PC-3 (cell line): ENCODE measurements at regions not wholly inside any gene's neighbourhood (a gene's known extent, or its start where the extent isn't known, plus 50 kb on each side); places are given as distances from the start of the nearest gene placed in this dataset.

ENCODE experiments used
- EZH2 ChIP-seq: fragments of 300-600 bp; sonication (generic); IDR thresholded peaks from one replicate; pipeline ENCODE4 v1.6.1; 2017; ENCODE audit warnings: antibody characterized with exemption, mild to moderate bottlenecking, low read length; ENCODE audit not compliant: unreplicated experiment
- EZH2phosphoT487 ChIP-seq: fragments of 300-600 bp; sonication (generic); IDR thresholded peaks from 2 replicates; pipeline ENCODE4 v1.6.1; 2018; ENCODE audit warnings: mild to moderate bottlenecking, antibody characterized with exemption, low read length, borderline replicate concordance
- TF ChIP-seq, protein P1 (sequence below): fragments of 300-600 bp; sonication (generic); conservative IDR thresholded peaks from 2 replicates; pipeline ENCODE4 v1.5.1; 2017; ENCODE audit warnings: antibody characterized with exemption, low read depth, mild to moderate bottlenecking, low read length

GRCh38 chr4:163624727-163625126 lies 130.2 kb downstream of the TMA16 start:
- no peak for TF ChIP-seq EZH2phosphoT487
- TF ChIP-seq, protein P1, sequence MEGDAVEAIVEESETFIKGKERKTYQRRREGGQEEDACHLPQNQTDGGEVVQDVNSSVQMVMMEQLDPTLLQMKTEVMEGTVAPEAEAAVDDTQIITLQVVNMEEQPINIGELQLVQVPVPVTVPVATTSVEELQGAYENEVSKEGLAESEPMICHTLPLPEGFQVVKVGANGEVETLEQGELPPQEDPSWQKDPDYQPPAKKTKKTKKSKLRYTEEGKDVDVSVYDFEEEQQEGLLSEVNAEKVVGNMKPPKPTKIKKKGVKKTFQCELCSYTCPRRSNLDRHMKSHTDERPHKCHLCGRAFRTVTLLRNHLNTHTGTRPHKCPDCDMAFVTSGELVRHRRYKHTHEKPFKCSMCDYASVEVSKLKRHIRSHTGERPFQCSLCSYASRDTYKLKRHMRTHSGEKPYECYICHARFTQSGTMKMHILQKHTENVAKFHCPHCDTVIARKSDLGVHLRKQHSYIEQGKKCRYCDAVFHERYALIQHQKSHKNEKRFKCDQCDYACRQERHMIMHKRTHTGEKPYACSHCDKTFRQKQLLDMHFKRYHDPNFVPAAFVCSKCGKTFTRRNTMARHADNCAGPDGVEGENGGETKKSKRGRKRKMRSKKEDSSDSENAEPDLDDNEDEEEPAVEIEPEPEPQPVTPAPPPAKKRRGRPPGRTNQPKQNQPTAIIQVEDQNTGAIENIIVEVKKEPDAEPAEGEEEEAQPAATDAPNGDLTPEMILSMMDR, result no peak
- no peak for TF ChIP-seq EZH2
